GM23248 (cell line): ENCODE measurements at regions not wholly inside any gene's neighbourhood (a gene's known extent, or its start where the extent isn't known, plus 50 kb on each side); places are given as distances from the start of the nearest gene placed in this dataset.
A peak's percentile ranks its signal among the peaks of the same experiment; 100 is the strongest.

ENCODE experiments used
- DNase-seq: peaks from one replicate; pipeline ENCODE4 v3.0.0-alpha.2; 2015
- H2AFZ ChIP-seq: fragments of 200-600 bp; sonication (generic); 2 replicates; pipeline ENCODE4 v1.6.1; 2016; ENCODE audit warnings: antibody characterized with exemption
- H3F3A ChIP-seq: fragments of 200-600 bp; sonication (generic); 2 replicates; pipeline ENCODE4 v1.6.1; 2016; ENCODE audit warnings: mild to moderate bottlenecking, antibody characterized with exemption, mixed run types; ENCODE audit not compliant: insufficient read depth
- H3K27ac ChIP-seq: fragments of 200-600 bp; sonication (generic); 2 replicates; pipeline ENCODE4 v1.5.1; 2016; ENCODE audit warnings: mild to moderate bottlenecking
- H3K27me3 ChIP-seq: fragments of 200-600 bp; sonication (generic); replicated peaks from 2 replicates; pipeline ENCODE4 v1.6.1; 2016; ENCODE audit warnings: mild to moderate bottlenecking; ENCODE audit not compliant: insufficient read depth
- H3K36me3 ChIP-seq: fragments of 200-600 bp; sonication (generic); 2 replicates; pipeline ENCODE4 v1.6.1; 2016; ENCODE audit warnings: low read depth, mild to moderate bottlenecking
- H3K4me1 ChIP-seq: fragments of 200-600 bp; sonication (generic); 2 replicates; pipeline ENCODE4 v1.6.1; 2016; ENCODE audit warnings: mild to moderate bottlenecking; ENCODE audit not compliant: insufficient read depth
- H3K4me2 ChIP-seq: fragments of 200-600 bp; sonication (generic); one replicate; pipeline ENCODE4 v1.6.1; 2016; ENCODE audit warnings: mild to moderate bottlenecking; ENCODE audit not compliant: unreplicated experiment
- H3K4me3 ChIP-seq: fragments of 200-600 bp; sonication (generic); 2 replicates; pipeline ENCODE4 v1.5.1; 2016; ENCODE audit warnings: mild to moderate bottlenecking
- H3K79me2 ChIP-seq: fragments of 200-600 bp; sonication (generic); 2 replicates; pipeline ENCODE4 v1.6.1; 2016; ENCODE audit warnings: mild to moderate bottlenecking; ENCODE audit not compliant: insufficient read depth
- H3K9ac ChIP-seq: fragments of 200-600 bp; sonication (generic); 2 replicates; pipeline ENCODE4 v1.6.1; 2016; ENCODE audit warnings: mild to moderate bottlenecking
- H3K9me2 ChIP-seq: fragments of 200-600 bp; sonication (generic); 2 replicates; pipeline ENCODE4 v1.6.1; 2016; ENCODE audit warnings: mixed run types, mild to moderate bottlenecking, moderate library complexity; ENCODE audit not compliant: insufficient read depth
- H3K9me3 ChIP-seq: fragments of 200-600 bp; sonication (generic); one replicate; pipeline ENCODE4 v1.6.1; 2017; ENCODE audit warnings: low read depth
- H4K20me1 ChIP-seq: fragments of 200-600 bp; sonication (generic); 2 replicates; pipeline ENCODE4 v1.6.0; 2016; ENCODE audit not compliant: insufficient read depth
- EZH2 ChIP-seq: fragments of 200-600 bp; sonication (generic); IDR thresholded peaks from 2 replicates; pipeline ENCODE4 v1.6.1; 2018; ENCODE audit warnings: antibody characterized with exemption, mild to moderate bottlenecking; ENCODE audit not compliant: insufficient read depth, poor library complexity, severe bottlenecking
- EZH2phosphoT487 ChIP-seq: fragments of 200-600 bp; sonication (generic); IDR thresholded peaks from 2 replicates; pipeline ENCODE4 v1.6.1; 2018; ENCODE audit warnings: antibody characterized with exemption, moderate library complexity, mild to moderate bottlenecking, low read depth; ENCODE audit not compliant: insufficient read depth
- WGBS, 2 experiments: methylation state at CpG; one replicate each; pipeline ENCODE4 v1.1.6; 2015 to 2017; ENCODE audit warnings: low lambda C conversion rate in 2 of 2, low coverage in 1 of 2; ENCODE audit errors: missing lambda C conversion rate in 2 of 2; 5-methylcytosine and 5-hydroxymethylcytosine counted together
- in situ Hi-C: fragments of 300-500 bp; cut with MboI; formaldehyde crosslinking; loops from 2 replicates; pipeline ENCODE4 v1.15.0; 2020

DNA sequence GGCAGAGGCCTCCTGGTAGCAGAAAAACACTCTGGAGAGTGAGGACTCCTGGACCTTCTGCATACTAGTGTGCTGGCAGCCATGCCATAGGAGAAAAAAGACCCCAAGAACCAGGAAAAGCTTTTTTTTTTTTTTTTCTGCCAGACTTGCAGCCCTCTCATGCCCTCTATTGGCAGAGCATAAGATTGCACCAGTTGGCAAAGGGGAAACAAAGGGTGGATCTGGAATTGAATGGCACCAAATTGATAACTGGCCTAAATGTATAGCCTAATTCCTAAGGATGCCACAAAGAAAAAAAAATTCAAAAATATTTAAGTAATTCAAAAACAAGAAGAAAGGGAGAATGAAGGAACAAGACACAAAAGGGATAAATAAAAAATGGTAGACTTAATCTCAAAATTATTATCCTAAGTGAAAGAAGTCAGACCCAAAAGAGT, 112.5 kb upstream of the GHITM start:
- no peak overlapping the region for H3K4me3 ChIP-seq
- no peaks in the 10 kb centered on the region for H3K9me2 ChIP-seq
- no peaks in the 10 kb centered on the region for H3K36me3 ChIP-seq
- H3K9ac ChIP-seq = no peak overlapping the region
- H3K79me2 ChIP-seq = no peaks in the 10 kb centered on the region
- no peaks in the 10 kb centered on the region for H3K4me1 ChIP-seq
- no peak for TF ChIP-seq EZH2phosphoT487
- TF ChIP-seq EZH2 = no peak
- in situ Hi-C loops = no loop called here
- H3F3A ChIP-seq = no peaks in the 10 kb centered on the region
- no peaks in the 10 kb centered on the region for H3K9me3 ChIP-seq
- no peaks in the 10 kb centered on the region for H4K20me1 ChIP-seq
- DNase-seq = peak; percentile 30
- no peak overlapping the region for H3K4me2 ChIP-seq
- H3K27ac ChIP-seq = no peak overlapping the region
- no peak overlapping the region for H2AFZ ChIP-seq
- no peaks in the 10 kb centered on the region for H3K27me3 ChIP-seq

- Histone ChIP-seq H3K79me2 (no peaks in the 10 kb centered on the region), H3K36me3 (no peaks in the 10 kb centered on the region), H3F3A (no peaks in the 10 kb centered on the region), H3K4me3 (no peak overlapping the region), H3K9me3 (no peaks in the 10 kb centered on the region), H4K20me1 (no peaks in the 10 kb centered on the region), H2AFZ (no peak overlapping the region), H3K27me3 (no peaks in the 10 kb centered on the region), H3K27ac (no peak overlapping the region), H3K4me1 (no peaks in the 10 kb centered on the region), H3K9me2 (no peaks in the 10 kb centered on the region), H3K4me2 (no peak overlapping the region), H3K9ac (no peak overlapping the region)
- no peak for TF ChIP-seq EZH2
- TF ChIP-seq EZH2phosphoT487 = no peak
- in situ Hi-C loops = no loop called here
- 26 to 30% methylated on average over 4 of the region's 4 CpGs for WGBS, 2 experiments
- DNase-seq = no peak
Measured at GRCh38 chr10:84029840-84030239, 109.5 kb upstream of the GHITM start.

- no peaks in the 10 kb centered on the region for H3K9me2 ChIP-seq
- in situ Hi-C loops = no loop called here
- no peaks in the 10 kb centered on the region for H3F3A ChIP-seq
- H3K4me2 ChIP-seq = no peak overlapping the region
- H3K79me2 ChIP-seq = no peaks in the 10 kb centered on the region
- H3K4me3 ChIP-seq = no peak overlapping the region
- H3K27ac ChIP-seq = no peak overlapping the region
- H3K9me3 ChIP-seq = no peaks in the 10 kb centered on the region
- H3K9ac ChIP-seq = no peak overlapping the region
- H2AFZ ChIP-seq = no peak overlapping the region
- 5 to 9% methylated on average over 2 of the region's 2 CpGs for WGBS, 2 experiments
- H3K36me3 ChIP-seq = no peaks in the 10 kb centered on the region
- DNase-seq = no peak
- TF ChIP-seq EZH2phosphoT487 (no peak), EZH2 (no peak)
- no peaks in the 10 kb centered on the region for H3K4me1 ChIP-seq
- H3K27me3 ChIP-seq = no peaks in the 10 kb centered on the region
- H4K20me1 ChIP-seq = no peaks in the 10 kb centered on the region
Measured at GRCh38 chr10:84038035-84038434, 101.3 kb upstream of the GHITM start.

GRCh38 chr10:84039957-84040356, 99.4 kb upstream of the GHITM start:
- no peak for DNase-seq
- H3K27ac ChIP-seq = no peak overlapping the region
- WGBS, 2 experiments = 30 to 35% methylated on average over 5 of the region's 5 CpGs
- H3K4me3 ChIP-seq = no peak overlapping the region
- no peaks in the 10 kb centered on the region for H3K36me3 ChIP-seq
- in situ Hi-C loops = no loop called here
- H3K4me2 ChIP-seq = no peak overlapping the region
- H3F3A ChIP-seq = no peaks in the 10 kb centered on the region
- H4K20me1 ChIP-seq = no peaks in the 10 kb centered on the region
- no peaks in the 10 kb centered on the region for H3K27me3 ChIP-seq
- no peak overlapping the region for H3K9ac ChIP-seq
- H3K4me1 ChIP-seq = no peaks in the 10 kb centered on the region
- no peak for TF ChIP-seq EZH2
- no peak for TF ChIP-seq EZH2phosphoT487
- H3K9me3 ChIP-seq = no peaks in the 10 kb centered on the region
- H3K9me2 ChIP-seq = no peaks in the 10 kb centered on the region
- H2AFZ ChIP-seq = no peak overlapping the region
- H3K79me2 ChIP-seq = no peaks in the 10 kb centered on the region

DNA sequence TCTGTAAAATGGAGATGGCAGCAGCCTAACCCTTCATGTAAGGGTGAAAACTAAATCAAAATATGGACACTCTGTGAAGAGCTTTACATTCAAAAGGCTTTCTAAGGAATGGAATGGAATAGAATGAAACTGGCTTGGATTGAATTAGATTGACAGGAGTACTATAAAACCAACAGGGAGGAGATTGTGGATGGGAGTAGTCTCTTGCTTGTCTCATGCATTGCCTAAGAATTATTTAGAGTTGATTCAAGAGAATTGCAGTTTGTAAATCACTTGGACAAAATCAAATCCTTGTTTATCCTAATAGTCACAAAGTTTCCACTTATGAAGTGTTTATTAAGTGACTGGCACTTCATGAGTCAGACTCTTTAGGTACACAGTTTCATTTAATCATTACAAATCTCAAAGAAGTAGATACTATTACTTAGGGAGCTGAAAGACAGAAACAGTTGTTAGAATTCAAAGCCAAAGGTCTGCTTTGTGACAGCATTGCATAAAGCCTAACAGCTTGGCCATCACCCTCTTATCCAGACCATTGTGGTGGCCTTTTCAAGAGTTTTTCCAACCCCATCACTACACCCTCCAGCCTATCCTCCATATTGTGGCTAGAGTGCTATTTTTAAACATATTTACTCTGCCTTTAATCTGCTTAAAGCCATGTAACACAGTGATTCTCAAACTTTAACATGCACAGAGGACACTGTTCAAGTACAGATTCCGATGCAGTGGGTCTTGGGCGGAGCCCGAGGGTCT, 91.9 kb upstream of the GHITM start:
- no peaks in the 10 kb centered on the region for H3K27me3 ChIP-seq
- H3K4me1 ChIP-seq = no peaks in the 10 kb centered on the region
- H3K79me2 ChIP-seq = no peaks in the 10 kb centered on the region
- TF ChIP-seq EZH2 (no peak), EZH2phosphoT487 (no peak)
- no peaks in the 10 kb centered on the region for H3K36me3 ChIP-seq
- no peaks in the 10 kb centered on the region for H3F3A ChIP-seq
- no peak overlapping the region for H2AFZ ChIP-seq
- in situ Hi-C loops = no loop called here
- H3K9me2 ChIP-seq = no peaks in the 10 kb centered on the region
- 0 to 9% methylated on average over 3 of the region's 3 CpGs for WGBS, 2 experiments
- no peak for DNase-seq
- H3K27ac ChIP-seq = no peak overlapping the region
- no peak overlapping the region for H3K4me2 ChIP-seq
- no peaks in the 10 kb centered on the region for H4K20me1 ChIP-seq
- no peak overlapping the region for H3K9ac ChIP-seq
- no peaks in the 10 kb centered on the region for H3K9me3 ChIP-seq
- no peak overlapping the region for H3K4me3 ChIP-seq
